Iris pigment epithelial cell (primary cell): ENCODE measurements at regions not wholly inside any gene's neighbourhood (a gene's known extent, or its start where the extent isn't known, plus 50 kb on each side); places are given as distances from the start of the nearest gene placed in this dataset.
"Not testable (repeated sequence)": the region's sequence is repeated elsewhere in the genome, so short reads cannot be mapped to it uniquely, and the experiment has no call there.

ENCODE experiments used
- DNase-seq: peaks from one replicate; pipeline ENCODE4 v3.0.0-alpha.2; 2011; ENCODE audit warnings: low read depth

GRCh38 chr9:80836013-80836412 is 853.3 kb downstream of the TLE1 start:
- no peak for DNase-seq

- no peak for DNase-seq
Measured at GRCh38 chr9:80831751-80832150, 857.6 kb downstream of the TLE1 start.

GRCh38 chr9:80811656-80812055 is 877.7 kb downstream of the TLE1 start:
- DNase-seq, result no peak

- DNase-seq, result peak; percentile 73
Measured at GRCh38 chr9:80811003-80811402, 878.3 kb downstream of the TLE1 start.

GRCh38 chr9:80806671-80807070 is 882.7 kb downstream of the TLE1 start:
- no peak for DNase-seq

GRCh38 chr9:80804873-80805272 is 884.5 kb downstream of the TLE1 start:
- DNase-seq, result no peak

- no peak for DNase-seq
Measured at GRCh38 chr9:80797831-80798688, 891.3 kb downstream of the TLE1 start.

- DNase-seq, result no peak
Measured at GRCh38 chr9:80797101-80797829, 892.1 kb downstream of the TLE1 start.

GRCh38 chr9:80796632-80797031 is 892.7 kb downstream of the TLE1 start:
- DNase-seq, result no peak

- no peak for DNase-seq
Measured at GRCh38 chr9:80794197-80794596, 895.1 kb downstream of the TLE1 start.

- DNase-seq, result no peak
Measured at GRCh38 chr9:80793706-80794105, 895.6 kb downstream of the TLE1 start.

GRCh38 chr9:80792726-80793125 is 896.6 kb downstream of the TLE1 start:
- no peak for DNase-seq

- DNase-seq, result no peak
Measured at GRCh38 chr9:80791836-80792235, 897.5 kb downstream of the TLE1 start.

GRCh38 chr9:80790764-80791163 is 898.6 kb downstream of the TLE1 start:
- no peak for DNase-seq

GRCh38 chr9:80789831-80790230 is 899.5 kb downstream of the TLE1 start:
- no peak for DNase-seq

GRCh38 chr9:80787636-80788035 is 901.7 kb downstream of the TLE1 start:
- no peak for DNase-seq

GRCh38 chr9:80784647-80785046 is 904.7 kb downstream of the TLE1 start:
- no peak for DNase-seq

GRCh38 chr9:80775971-80776370 is 913.4 kb downstream of the TLE1 start:
- no peak for DNase-seq

- peak; percentile 72 for DNase-seq
Measured at GRCh38 chr9:80775530-80775929, 913.8 kb downstream of the TLE1 start.

- DNase-seq, result no peak
Measured at GRCh38 chr9:80771555-80772347, 917.6 kb downstream of the TLE1 start.

- DNase-seq, result no peak
Measured at GRCh38 chr9:80763536-80763935, 925.8 kb downstream of the TLE1 start.

GRCh38 chr9:80755586-80755985 is 933.8 kb downstream of the TLE1 start:
- no peak for DNase-seq

- DNase-seq, result not testable (repeated sequence)
Measured at GRCh38 chr9:80747056-80747455, 942.3 kb downstream of the TLE1 start.
